ENCODE measurements at regions not wholly inside any gene's neighbourhood (a gene's known extent, or its start where the extent isn't known, plus 50 kb on each side); places are given as distances from the start of the nearest gene placed in this dataset.

DNA sequence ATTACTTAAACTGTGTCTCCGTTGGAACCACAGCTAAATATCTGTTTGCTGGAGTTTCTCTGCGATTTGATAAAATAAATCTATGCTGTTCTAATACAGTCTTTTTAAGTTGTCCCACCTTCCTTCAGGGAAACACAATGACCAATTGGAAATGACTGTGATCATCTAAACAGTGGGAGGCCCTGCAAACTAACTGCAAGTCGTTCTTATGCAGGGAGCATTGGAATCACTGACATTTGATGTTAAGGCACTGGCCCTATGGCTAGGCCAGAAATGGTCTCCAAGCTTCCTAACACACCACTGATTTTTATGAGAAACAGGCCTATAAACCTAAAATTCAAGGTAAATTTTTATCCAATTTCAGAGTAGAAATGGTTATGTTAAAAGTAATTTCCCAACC is 645.2 kb downstream of the LMO4 start (continued):
- TF ChIP-seq, protein P1, sequence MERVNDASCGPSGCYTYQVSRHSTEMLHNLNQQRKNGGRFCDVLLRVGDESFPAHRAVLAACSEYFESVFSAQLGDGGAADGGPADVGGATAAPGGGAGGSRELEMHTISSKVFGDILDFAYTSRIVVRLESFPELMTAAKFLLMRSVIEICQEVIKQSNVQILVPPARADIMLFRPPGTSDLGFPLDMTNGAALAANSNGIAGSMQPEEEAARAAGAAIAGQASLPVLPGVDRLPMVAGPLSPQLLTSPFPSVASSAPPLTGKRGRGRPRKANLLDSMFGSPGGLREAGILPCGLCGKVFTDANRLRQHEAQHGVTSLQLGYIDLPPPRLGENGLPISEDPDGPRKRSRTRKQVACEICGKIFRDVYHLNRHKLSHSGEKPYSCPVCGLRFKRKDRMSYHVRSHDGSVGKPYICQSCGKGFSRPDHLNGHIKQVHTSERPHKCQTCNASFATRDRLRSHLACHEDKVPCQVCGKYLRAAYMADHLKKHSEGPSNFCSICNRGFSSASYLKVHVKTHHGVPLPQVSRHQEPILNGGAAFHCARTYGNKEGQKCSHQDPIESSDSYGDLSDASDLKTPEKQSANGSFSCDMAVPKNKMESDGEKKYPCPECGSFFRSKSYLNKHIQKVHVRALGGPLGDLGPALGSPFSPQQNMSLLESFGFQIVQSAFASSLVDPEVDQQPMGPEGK (CRISPR knock-in tag; IDR thresholded peaks at IDR 0.05; ENCODE audit: borderline replicate concordance) = no peak
- TF ChIP-seq PPARA (CRISPR knock-in tag; IDR thresholded peaks at IDR 0.05; ENCODE audit: borderline replicate concordance) (no peak), ZNF70 (CRISPR knock-in tag; IDR thresholded peaks at IDR 0.05) (no peak), TCF4 (CRISPR knock-in tag; IDR thresholded peaks at IDR 0.05; ENCODE audit: borderline replicate concordance) (no peak), BACH2 (CRISPR knock-in tag; IDR thresholded peaks at IDR 0.05; ENCODE audit: borderline replicate concordance) (no peak)
- TF ChIP-seq, protein P2, sequence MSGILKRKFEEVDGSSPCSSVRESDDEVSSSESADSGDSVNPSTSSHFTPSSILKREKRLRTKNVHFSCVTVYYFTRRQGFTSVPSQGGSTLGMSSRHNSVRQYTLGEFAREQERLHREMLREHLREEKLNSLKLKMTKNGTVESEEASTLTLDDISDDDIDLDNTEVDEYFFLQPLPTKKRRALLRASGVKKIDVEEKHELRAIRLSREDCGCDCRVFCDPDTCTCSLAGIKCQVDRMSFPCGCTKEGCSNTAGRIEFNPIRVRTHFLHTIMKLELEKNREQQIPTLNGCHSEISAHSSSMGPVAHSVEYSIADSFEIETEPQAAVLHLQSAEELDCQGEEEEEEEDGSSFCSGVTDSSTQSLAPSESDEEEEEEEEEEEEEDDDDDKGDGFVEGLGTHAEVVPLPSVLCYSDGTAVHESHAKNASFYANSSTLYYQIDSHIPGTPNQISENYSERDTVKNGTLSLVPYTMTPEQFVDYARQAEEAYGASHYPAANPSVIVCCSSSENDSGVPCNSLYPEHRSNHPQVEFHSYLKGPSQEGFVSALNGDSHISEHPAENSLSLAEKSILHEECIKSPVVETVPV (CRISPR knock-in tag; IDR thresholded peaks at IDR 0.05) = no peak

DNA sequence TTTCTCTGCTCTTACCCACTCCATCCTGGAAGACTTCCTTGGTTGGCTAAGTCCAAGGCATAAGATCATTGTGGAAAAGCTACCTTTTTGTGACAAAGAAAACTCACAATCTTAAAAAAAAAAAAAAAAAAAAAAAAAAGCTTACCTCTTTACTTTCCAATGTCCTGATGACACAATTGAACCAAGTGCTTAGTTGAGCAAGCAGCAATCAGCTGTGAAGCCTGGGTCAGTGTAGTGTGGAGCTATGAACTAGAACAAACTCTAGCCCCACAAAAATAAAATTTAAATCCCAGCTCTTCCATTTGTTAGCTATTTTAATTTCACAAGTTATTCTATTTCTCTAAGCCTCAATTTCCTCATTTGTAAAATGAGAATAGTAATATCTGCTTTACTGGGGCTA is 647.6 kb downstream of the LMO4 start:
- no peak for ATAC-seq
- TF ChIP-seq ZNF8 (CRISPR knock-in tag; IDR thresholded peaks at IDR 0.05) (no peak), SNAI2 (CRISPR knock-in tag; IDR thresholded peaks at IDR 0.05) (no peak), ZC3H10 (CRISPR knock-in tag; IDR thresholded peaks at IDR 0.05) (no peak)

DNA sequence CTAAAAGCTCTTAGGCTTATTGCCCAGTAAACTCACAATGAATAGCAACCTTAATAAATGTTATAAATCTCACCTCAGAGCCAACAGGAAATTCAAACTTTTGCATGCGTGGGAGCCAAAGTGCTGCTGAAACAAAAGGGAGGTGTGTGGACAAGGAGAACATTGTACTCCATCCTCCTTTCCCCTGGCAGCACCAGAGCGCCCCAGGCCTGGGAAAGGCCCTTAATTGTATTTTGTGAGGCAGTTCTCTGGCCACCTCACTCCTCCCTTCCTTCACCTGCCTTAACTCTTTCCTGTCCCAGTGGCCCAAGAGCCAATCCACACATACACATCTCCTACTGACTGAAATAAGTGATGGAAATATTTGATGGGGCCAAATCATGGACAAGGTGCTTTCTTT is 648.5 kb downstream of the LMO4 start:
- no peak for ATAC-seq
- no peak for TF ChIP-seq PPARA (CRISPR knock-in tag; IDR thresholded peaks at IDR 0.05; ENCODE audit: borderline replicate concordance)
- no peak for TF ChIP-seq POU6F1 (CRISPR knock-in tag; IDR thresholded peaks at IDR 0.05; ENCODE audit: borderline replicate concordance, low read depth)
- no peak for TF ChIP-seq CREB5 (CRISPR knock-in tag; IDR thresholded peaks at IDR 0.05; ENCODE audit: low read depth)
- TF ChIP-seq GLIS3 (CRISPR knock-in tag; IDR thresholded peaks at IDR 0.05) = no peak
- TF ChIP-seq ZC3H10 (CRISPR knock-in tag; IDR thresholded peaks at IDR 0.05) = no peak
- no peak for TF ChIP-seq BACH2 (CRISPR knock-in tag; IDR thresholded peaks at IDR 0.05; ENCODE audit: borderline replicate concordance)
- TF ChIP-seq RARB (CRISPR knock-in tag; IDR thresholded peaks at IDR 0.05) = no peak
- TF ChIP-seq ARNTL (CRISPR knock-in tag; IDR thresholded peaks at IDR 0.05; ENCODE audit: borderline replicate concordance, low read depth) = no peak
- TF ChIP-seq, protein P3, sequence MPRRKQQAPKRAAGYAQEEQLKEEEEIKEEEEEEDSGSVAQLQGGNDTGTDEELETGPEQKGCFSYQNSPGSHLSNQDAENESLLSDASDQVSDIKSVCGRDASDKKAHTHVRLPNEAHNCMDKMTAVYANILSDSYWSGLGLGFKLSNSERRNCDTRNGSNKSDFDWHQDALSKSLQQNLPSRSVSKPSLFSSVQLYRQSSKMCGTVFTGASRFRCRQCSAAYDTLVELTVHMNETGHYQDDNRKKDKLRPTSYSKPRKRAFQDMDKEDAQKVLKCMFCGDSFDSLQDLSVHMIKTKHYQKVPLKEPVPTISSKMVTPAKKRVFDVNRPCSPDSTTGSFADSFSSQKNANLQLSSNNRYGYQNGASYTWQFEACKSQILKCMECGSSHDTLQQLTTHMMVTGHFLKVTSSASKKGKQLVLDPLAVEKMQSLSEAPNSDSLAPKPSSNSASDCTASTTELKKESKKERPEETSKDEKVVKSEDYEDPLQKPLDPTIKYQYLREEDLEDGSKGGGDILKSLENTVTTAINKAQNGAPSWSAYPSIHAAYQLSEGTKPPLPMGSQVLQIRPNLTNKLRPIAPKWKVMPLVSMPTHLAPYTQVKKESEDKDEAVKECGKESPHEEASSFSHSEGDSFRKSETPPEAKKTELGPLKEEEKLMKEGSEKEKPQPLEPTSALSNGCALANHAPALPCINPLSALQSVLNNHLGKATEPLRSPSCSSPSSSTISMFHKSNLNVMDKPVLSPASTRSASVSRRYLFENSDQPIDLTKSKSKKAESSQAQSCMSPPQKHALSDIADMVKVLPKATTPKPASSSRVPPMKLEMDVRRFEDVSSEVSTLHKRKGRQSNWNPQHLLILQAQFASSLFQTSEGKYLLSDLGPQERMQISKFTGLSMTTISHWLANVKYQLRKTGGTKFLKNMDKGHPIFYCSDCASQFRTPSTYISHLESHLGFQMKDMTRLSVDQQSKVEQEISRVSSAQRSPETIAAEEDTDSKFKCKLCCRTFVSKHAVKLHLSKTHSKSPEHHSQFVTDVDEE (CRISPR knock-in tag; IDR thresholded peaks at IDR 0.05) = no peak
- no peak for TF ChIP-seq ISL1 (CRISPR knock-in tag; IDR thresholded peaks at IDR 0.05)
- no peak for TF ChIP-seq SNAI2 (CRISPR knock-in tag; IDR thresholded peaks at IDR 0.05)
- TF ChIP-seq TOX (CRISPR knock-in tag; IDR thresholded peaks at IDR 0.05; ENCODE audit: borderline replicate concordance) = no peak
- TF ChIP-seq, protein P1 (CRISPR knock-in tag; IDR thresholded peaks at IDR 0.05; ENCODE audit: borderline replicate concordance) = no peak
- no peak for TF ChIP-seq CSDC2 (CRISPR knock-in tag; IDR thresholded peaks at IDR 0.05)
- no peak for TF ChIP-seq ZNF8 (CRISPR knock-in tag; IDR thresholded peaks at IDR 0.05)
- no peak for TF ChIP-seq ESRRG (CRISPR knock-in tag; IDR thresholded peaks at IDR 0.05)
- no peak for TF ChIP-seq ZNF565 (CRISPR knock-in tag; conservative IDR thresholded peaks at IDR 0.05; ENCODE audit: low read depth)
- no peak for TF ChIP-seq OSR1 (CRISPR knock-in tag; IDR thresholded peaks at IDR 0.05)
- no peak for TF ChIP-seq ZNF70 (CRISPR knock-in tag; IDR thresholded peaks at IDR 0.05)
- no peak for TF ChIP-seq ZFP30 (CRISPR knock-in tag; IDR thresholded peaks at IDR 0.05)
